Body of pancreas (tissue), 4 donors: ENCODE measurements at regions not wholly inside any gene's neighbourhood (a gene's known extent, or its start where the extent isn't known, plus 50 kb on each side); places are given as distances from the start of the nearest gene placed in this dataset.

Source experiments
- POLR2A ChIP-seq, 3 donors: fragments of 450-650 bp; IDR thresholded peaks; one replicate each; pipeline ENCODE4 v1.6.1; 2016; ENCODE audit warnings: antibody characterized with exemption in 3 of 3, mild to moderate bottlenecking in 2 of 3
- TF ChIP-seq, protein P1 (sequence below), 7 experiments: fragments of 450-650 bp in 4 of 7; fragments of 200-600 bp in 3 of 7; sonication (generic) in 3 of 7; IDR thresholded peaks; one replicate each; pipeline ENCODE4 v1.5.1; 2016 to 2019; ENCODE audit warnings: antibody characterized with exemption in 7 of 7

DNA sequence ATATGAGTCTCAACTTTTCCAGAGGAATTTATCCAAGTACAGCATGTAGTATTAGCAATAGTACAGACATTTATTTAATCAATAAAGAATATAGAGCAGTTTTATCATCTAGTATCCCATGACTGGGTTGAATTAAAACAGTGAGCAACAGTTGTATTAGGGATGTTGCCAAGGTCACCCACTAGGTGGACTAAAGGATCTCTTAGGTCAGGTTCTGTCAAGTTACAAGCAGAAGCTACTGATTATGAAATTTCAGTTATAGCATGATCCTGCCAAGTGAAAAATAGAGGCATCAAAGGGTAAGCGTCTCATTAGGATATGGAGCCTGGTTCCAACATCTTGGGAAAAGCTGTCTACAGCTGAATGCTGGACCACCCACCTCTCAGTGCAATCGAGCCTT is 52.1 kb upstream of the LAPTM4A start:
- no peak for TF ChIP-seq POLR2A (IDR thresholded peaks at IDR 0.05)
- TF ChIP-seq, protein P1, sequence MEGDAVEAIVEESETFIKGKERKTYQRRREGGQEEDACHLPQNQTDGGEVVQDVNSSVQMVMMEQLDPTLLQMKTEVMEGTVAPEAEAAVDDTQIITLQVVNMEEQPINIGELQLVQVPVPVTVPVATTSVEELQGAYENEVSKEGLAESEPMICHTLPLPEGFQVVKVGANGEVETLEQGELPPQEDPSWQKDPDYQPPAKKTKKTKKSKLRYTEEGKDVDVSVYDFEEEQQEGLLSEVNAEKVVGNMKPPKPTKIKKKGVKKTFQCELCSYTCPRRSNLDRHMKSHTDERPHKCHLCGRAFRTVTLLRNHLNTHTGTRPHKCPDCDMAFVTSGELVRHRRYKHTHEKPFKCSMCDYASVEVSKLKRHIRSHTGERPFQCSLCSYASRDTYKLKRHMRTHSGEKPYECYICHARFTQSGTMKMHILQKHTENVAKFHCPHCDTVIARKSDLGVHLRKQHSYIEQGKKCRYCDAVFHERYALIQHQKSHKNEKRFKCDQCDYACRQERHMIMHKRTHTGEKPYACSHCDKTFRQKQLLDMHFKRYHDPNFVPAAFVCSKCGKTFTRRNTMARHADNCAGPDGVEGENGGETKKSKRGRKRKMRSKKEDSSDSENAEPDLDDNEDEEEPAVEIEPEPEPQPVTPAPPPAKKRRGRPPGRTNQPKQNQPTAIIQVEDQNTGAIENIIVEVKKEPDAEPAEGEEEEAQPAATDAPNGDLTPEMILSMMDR (IDR thresholded peaks at IDR 0.05) = peak in 4 of 7 experiments; percentile 32 to 38 (median 36)
